GM08714 (cell line): ENCODE measurements at regions not wholly inside any gene's neighbourhood (a gene's known extent, or its start where the extent isn't known, plus 50 kb on each side); places are given as distances from the start of the nearest gene placed in this dataset.

Experiments
- H3K4me3 ChIP-seq: fragments of 200-500 bp; sonication (Bioruptor generic); 2 replicates; pipeline ENCODE4 v1.5.1; 2014; ENCODE audit warnings: mild to moderate bottlenecking, low read length, inconsistent platforms
- ZNF274 ChIP-seq: IDR thresholded peaks from 2 replicates; pipeline ENCODE4 v1.6.1; 2012; ENCODE audit warnings: mild to moderate bottlenecking, low read depth, low read length

- no peak for TF ChIP-seq ZNF274
- no peak overlapping the region for H3K4me3 ChIP-seq
These were observed 60.6 kb upstream of the CD34 start for GRCh38 chr1:207971331-207972219.

DNA sequence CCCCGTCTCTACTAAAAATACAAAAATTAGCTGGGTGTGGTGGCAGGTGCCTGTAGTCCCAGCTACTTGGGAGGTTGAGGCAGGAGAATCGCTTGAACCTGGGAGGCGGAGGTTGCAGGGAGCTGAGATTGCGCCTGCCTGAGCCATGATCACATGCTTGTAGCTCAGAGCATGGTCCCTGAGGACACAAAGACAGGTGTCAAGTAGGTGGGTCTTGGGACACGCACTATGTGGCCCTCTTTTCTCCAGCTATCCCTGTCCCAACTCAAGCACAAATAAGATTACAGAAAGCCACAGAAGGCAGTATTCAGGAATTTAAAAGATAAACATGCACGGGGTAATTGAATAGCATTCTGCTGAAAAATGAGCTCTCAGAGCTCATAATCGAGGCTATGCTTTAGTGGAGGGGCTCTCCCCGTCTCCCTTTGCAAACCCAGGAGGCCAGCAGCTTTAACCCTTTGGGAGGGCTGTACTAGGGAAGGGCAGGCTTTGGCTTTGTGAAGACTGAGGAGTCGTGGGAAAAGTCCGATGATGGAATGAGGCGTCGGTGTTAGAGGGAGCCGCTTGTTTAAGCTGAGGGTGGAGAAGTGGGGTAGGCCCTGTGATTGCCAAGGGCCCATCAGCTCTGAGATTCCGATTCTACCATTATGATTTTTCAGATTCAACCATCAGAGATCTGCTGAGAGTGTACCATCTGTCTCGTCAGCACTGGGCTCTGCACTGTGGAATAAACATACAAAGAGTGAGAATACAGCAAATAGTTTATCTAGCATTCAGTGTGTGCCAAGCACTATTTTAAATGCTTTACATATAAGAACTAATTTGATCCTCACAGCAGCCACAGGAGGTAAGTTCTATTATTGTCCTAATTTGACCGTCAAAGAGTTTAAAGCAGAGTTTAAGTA is 59.7 kb upstream of the CD34 start:
- TF ChIP-seq ZNF274 = no peak
- H3K4me3 ChIP-seq = no peak overlapping the region

DNA sequence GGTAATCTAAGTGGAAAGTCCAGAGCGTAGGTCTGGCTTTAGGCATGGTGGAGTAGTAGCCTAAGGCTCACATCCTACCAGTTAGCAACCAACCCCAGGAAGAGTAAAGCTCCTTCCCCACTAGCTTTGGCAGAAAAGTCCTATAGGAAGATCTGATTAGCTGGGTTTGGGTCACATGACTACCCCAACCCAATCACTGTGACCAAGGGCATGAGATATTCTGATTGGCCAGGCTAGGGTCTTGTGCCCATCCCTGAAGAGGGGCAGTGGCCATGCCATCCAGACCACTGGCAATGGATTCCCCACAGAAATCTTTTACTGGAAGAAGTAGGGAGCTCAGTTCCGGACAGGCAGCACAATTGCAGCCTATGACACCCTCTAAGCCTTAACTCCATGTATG is 58.6 kb upstream of the CD34 start:
- no peak overlapping the region for H3K4me3 ChIP-seq
- TF ChIP-seq ZNF274 = no peak

DNA sequence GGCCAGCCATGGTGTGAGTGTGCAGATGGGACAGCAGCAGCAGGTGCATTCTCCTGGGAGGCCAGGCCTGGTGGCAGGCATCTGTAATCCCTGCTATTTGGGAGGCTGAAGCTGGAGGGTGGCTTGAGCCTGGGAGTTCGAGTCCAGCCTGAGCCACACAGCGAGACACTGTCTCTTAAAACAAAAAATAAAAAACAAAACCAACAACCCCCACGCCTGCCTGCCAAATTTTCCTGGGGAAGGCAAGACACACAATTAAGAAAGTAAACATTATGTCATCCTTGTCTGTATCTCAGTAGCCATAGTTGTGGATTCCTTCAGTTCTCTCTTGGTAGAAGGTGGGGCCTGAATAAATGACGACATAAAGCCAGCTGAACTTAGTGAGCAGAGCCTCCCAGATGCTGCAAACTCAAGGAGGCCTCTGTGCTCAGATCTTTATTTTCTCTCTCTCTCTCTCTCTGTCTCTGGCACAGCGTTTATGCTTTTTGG is 57.6 kb upstream of the CD34 start:
- no peak overlapping the region for H3K4me3 ChIP-seq
- TF ChIP-seq ZNF274 = no peak

DNA sequence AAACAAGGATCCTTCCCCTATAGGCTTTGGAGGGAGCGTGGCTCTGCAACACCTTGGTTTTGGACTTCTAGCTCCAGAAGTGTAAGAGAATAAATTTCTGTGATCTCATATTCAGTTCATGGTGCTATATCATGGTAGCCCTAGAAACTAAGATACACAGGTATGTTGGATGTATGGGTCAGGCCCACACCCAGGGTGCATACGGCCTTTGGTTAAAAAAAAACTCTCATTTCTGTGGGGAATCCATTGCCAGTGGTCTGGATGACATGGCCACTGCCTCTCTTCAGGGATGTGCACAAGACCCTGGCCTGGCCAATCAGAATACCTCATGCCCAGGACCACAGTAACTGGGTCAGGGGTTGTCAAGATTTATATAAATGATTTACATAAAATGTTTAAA is 56.8 kb upstream of the CD34 start:
- no peak for TF ChIP-seq ZNF274
- no peak overlapping the region for H3K4me3 ChIP-seq

DNA sequence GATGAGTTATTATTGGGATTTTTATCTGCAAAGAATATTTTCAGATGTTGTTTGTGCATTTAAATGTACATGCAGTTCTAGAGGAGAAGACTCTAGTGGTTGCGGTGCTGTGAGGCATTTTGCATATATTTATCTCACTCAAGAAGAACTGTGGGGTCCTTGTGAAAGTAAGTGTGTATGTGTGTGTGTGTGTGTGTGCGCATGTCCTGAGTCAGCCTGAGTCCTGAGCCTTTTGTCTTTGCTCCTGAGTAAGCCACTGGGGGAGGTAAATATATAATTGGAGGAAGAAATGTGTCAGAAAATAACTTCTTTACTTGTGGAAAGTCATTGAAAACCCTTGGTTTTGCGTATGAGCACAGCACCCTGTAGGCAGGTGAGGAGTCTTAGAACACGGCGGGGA is 55.6 kb upstream of the CD34 start:
- no peak overlapping the region for H3K4me3 ChIP-seq
- TF ChIP-seq ZNF274 = no peak

DNA sequence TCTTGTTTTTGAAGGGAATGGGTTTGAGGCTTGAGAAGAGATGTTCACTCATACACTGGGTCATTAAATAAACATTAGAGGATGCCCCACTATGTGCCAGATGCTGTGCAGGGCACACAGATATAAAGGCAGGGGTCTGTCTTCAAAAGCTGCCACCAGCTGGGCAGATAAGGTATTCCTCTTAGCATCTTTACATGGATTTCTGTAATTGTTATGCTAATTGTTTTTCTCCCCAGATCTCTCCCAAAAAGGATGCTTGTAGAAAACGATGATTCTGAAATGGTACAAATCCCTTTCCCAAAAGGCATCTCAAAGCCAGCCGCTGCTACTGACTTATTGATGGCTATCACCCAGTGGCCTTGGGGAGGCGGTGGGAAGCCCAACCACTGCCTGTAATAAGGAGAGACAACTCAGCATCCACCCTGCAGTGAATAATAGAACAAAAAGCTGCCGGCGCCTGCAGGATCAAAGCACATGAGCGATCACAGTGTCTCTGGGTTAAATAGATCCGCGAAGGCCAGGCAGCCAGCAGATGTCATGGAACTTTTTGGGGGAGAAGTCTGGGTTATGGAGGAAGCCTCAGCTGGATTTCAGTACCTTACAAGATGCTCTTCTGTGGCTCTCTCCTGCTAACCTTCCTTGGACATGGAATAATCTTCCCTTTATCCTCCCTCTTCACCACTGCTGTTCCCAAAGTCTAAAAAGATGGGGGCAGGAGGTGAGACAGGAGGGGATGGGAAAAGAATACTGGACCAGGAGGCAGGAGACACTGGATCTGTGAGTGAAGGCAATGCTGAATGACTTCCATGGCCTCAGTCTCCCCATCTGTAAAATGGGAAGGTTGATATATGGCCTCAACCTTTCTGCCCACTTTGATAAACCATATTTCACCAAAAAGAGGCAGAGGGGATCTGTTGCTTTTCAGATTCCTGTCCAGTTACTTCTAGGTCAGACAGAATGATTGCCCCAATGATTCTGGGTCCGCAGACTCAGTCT is 54.8 kb upstream of the CD34 start:
- no peak overlapping the region for H3K4me3 ChIP-seq
- TF ChIP-seq ZNF274 = no peak

DNA sequence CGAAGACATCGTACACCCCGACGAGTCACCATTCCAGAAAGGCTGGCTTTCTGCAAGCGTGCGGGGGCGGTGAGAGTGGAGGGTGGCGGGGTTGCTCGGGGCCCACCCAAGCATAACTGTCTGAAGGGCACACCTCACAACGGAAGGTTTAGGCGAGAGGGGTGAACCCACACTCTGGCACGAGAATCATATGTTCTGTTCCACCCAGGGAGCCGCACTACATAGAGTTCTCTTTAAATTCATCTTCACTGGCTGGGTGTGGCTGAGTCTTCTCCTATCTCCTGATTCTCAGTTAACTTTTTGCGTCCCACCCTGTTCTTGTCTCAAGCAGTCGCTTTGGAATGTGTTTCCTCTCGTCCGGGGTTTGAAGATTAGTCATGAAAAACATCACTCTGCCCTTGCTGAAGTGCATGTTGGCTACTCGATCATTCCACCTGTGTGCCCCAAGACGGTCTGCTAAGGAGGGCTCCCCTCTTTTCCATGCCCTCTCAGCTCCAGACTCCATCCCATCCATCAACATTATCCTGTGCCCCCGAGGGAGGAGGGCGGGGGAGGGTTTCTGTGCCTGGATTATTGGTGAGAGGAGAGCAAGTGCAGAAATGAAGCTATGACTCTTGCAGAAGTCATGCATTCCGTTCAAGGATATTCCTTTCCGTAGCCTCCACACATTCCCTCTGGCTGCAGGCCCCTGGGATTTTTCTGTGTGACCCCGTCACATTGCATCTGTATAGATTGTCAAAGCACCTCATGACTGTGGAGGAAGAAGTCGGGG is 53.5 kb upstream of the CD34 start:
- no peak for TF ChIP-seq ZNF274
- no peak overlapping the region for H3K4me3 ChIP-seq

DNA sequence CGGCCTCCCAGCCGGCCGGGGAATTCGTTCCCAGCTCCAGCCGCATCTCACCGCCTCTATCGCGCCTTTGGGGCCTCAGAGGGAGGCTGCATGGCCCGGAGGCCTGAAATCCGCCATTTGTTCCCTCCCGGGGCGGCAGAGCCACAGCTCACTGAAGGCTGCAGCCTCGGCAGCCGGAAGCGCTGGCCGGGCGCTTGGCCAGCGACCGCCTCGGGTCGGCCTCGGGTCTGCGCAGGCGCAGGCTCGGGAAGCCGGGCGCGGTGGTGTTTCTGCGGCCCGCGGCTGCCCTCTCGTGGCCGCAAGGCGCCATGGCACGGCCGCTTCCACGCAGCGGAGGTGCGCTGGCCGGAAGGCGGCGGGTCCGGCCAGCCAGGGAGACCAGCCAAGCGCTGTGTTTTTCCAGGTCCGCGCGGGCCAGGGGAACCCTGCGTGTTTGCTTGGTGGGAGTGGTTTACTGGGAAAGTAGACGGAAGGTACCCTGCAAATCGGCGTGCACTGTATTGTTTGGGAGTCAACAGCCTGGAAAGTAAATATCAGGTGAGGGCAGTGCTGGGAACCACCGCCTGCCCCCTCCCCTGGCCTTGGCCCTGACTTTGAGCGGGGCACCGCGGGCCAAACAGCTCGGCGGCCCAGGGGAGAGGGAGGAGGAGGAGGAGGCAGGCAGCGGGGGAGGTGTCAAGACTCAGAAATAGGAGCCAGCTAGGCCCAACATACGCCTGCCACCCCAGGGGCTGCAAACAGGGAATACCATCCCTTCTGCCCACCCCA is 52.7 kb upstream of the CD34 start:
- TF ChIP-seq ZNF274 = no peak
- peak overlapping the region; percentile 64; the same call in 1 of the 2 replicates for H3K4me3 ChIP-seq

GRCh38 chr1:207962716-207963426 is 51.9 kb upstream of the CD34 start:
- peak overlapping the region; percentile 64; the same call in 1 of the 2 replicates for H3K4me3 ChIP-seq
- TF ChIP-seq ZNF274 = no peak
